GM23338 (cell line): ENCODE measurements at regions not wholly inside any gene's neighbourhood (a gene's known extent, or its start where the extent isn't known, plus 50 kb on each side); places are given as distances from the start of the nearest gene placed in this dataset.

Source experiments
- ATAC-seq: fragments of 200-7000 bp; cut with Tn5 transposase; 3 replicates; pipeline ENCODE4 v1.9.1; 2020
- DNase-seq: peaks from one replicate; pipeline ENCODE4 v3.0.0-alpha.2; 2015; ENCODE audit warnings: low spot score
- H2AFZ ChIP-seq: fragments of 200-600 bp; sonication (generic); 2 replicates; pipeline ENCODE4 v1.8.0; 2016; ENCODE audit warnings: antibody characterized with exemption, mild to moderate bottlenecking, moderate library complexity
- H3F3A ChIP-seq: fragments of 200-600 bp; sonication (generic); replicated peaks from 2 replicates; pipeline ENCODE4 v1.8.0; 2017; ENCODE audit warnings: antibody characterized with exemption, mixed run types, low read depth
- H3K27ac ChIP-seq: fragments of 200-600 bp; sonication (generic); 2 replicates; pipeline ENCODE4 v1.6.1; 2016; ENCODE audit warnings: low read depth
- H3K27me3 ChIP-seq: fragments of 200-600 bp; sonication (generic); 2 replicates; pipeline ENCODE4 v1.8.0; 2016; ENCODE audit warnings: mild to moderate bottlenecking, mixed run types, moderate library complexity; ENCODE audit not compliant: insufficient read depth
- H3K36me3 ChIP-seq: fragments of 200-600 bp; sonication (generic); 2 replicates; pipeline ENCODE4 v1.8.0; 2016; ENCODE audit warnings: mild to moderate bottlenecking; ENCODE audit not compliant: insufficient read depth
- H3K4me1 ChIP-seq: fragments of 200-600 bp; sonication (generic); 2 replicates; pipeline ENCODE4 v1.8.0; 2016; ENCODE audit warnings: mild to moderate bottlenecking, moderate library complexity; ENCODE audit not compliant: insufficient read depth
- H3K4me2 ChIP-seq: fragments of 200-600 bp; sonication (generic); 2 replicates; pipeline ENCODE4 v1.7.1; 2017; ENCODE audit warnings: mixed run types
- H3K4me3 ChIP-seq: fragments of 200-600 bp; sonication (generic); 2 replicates; pipeline ENCODE4 v1.6.1; 2016; ENCODE audit warnings: mixed run types
- H3K79me2 ChIP-seq: fragments of 200-600 bp; sonication (generic); replicated peaks from 2 replicates; pipeline ENCODE4 v1.8.0; 2017; ENCODE audit warnings: mild to moderate bottlenecking; ENCODE audit not compliant: insufficient read depth
- H3K9me2 ChIP-seq: fragments of 200-600 bp; sonication (generic); 2 replicates; pipeline ENCODE4 v1.8.0; 2017; ENCODE audit not compliant: insufficient read depth
- H4K20me1 ChIP-seq: fragments of 200-600 bp; sonication (generic); replicated peaks from 2 replicates; pipeline ENCODE4 v1.8.0; 2017; ENCODE audit warnings: mild to moderate bottlenecking; ENCODE audit not compliant: insufficient read depth
- H3K27ac Mint-ChIP-seq: 2 replicates; pipeline ENCODE4 v1.8.0; 2020; ENCODE audit warnings: inconsistent platforms, mild to moderate bottlenecking, moderate library complexity, mixed read lengths
- H3K27me3 Mint-ChIP-seq: 3 replicates; pipeline ENCODE4 v1.8.0; 2022; ENCODE audit warnings: low read depth, mild to moderate bottlenecking, moderate library complexity, mixed read lengths, inconsistent platforms; ENCODE audit not compliant: insufficient read depth, poor library complexity
- H3K36me3 Mint-ChIP-seq: 3 replicates; pipeline ENCODE4 v1.8.0; 2021; ENCODE audit warnings: low read depth, mild to moderate bottlenecking, inconsistent platforms, moderate library complexity, mixed read lengths
- H3K4me1 Mint-ChIP-seq: 3 replicates; pipeline ENCODE4 v1.8.0; 2020; ENCODE audit warnings: mild to moderate bottlenecking, inconsistent platforms, mixed read lengths
- H3K4me3 Mint-ChIP-seq: 3 replicates; pipeline ENCODE4 v1.8.0; 2021; ENCODE audit warnings: moderate library complexity, mild to moderate bottlenecking, inconsistent platforms, mixed read lengths
- H3K9me3 Mint-ChIP-seq: 3 replicates; pipeline ENCODE4 v1.8.0; 2020; ENCODE audit warnings: moderate library complexity, mild to moderate bottlenecking, inconsistent platforms, mixed read lengths
- ETS1 ChIP-seq: IDR thresholded peaks from 2 replicates; pipeline ENCODE4 v1.6.1; 2016; ENCODE audit warnings: antibody characterized with exemption
- EZH2 ChIP-seq: fragments of 200-600 bp; sonication (generic); IDR thresholded peaks from one replicate; pipeline ENCODE4 v1.8.0; 2017; ENCODE audit warnings: antibody characterized with exemption, mild to moderate bottlenecking, low read depth; ENCODE audit not compliant: unreplicated experiment
- JUNB ChIP-seq: IDR thresholded peaks from one replicate; pipeline ENCODE4 v1.6.1; 2016; ENCODE audit warnings: antibody characterized with exemption; ENCODE audit not compliant: unreplicated experiment
- POLR2AphosphoS5 ChIP-seq: IDR thresholded peaks from 2 replicates; pipeline ENCODE4 v1.6.1; 2016; ENCODE audit warnings: antibody characterized with exemption, low read depth
- REST ChIP-seq: IDR thresholded peaks from one replicate; pipeline ENCODE4 v1.6.1; 2018; ENCODE audit warnings: antibody characterized with exemption; ENCODE audit not compliant: unreplicated experiment
- ZNF331 ChIP-seq: fragments of 250-450 bp; sonication (Bioruptor Pico); IDR thresholded peaks from 2 replicates; pipeline ENCODE4 v1.5.0; 2020; ENCODE audit warnings: low read depth, mild to moderate bottlenecking, moderate library complexity
- ZNF462 ChIP-seq: fragments of 250-450 bp; sonication (Bioruptor Pico); IDR thresholded peaks from 2 replicates; pipeline ENCODE4 v1.5.0; 2020; ENCODE audit warnings: mild to moderate bottlenecking, moderate library complexity

GRCh38 chr6:11291582-11291981 is 59.1 kb upstream of the NEDD9 start:
- no peaks in the 10 kb centered on the region for H3K27me3 Mint-ChIP-seq
- Histone ChIP-seq H3F3A (no peaks in the 10 kb centered on the region), H3K9me2 (0 out of 2 replicates have a peak, but pooled peaks cover 12% of the 10 kb centered on the region), H3K4me1 (no peaks in the 10 kb centered on the region), H3K79me2 (no peaks in the 10 kb centered on the region), H2AFZ (no peak overlapping the region; the same call in 1 of the 2 replicates), H3K36me3 (no peaks in the 10 kb centered on the region), H3K27me3 (no peaks in the 10 kb centered on the region), H3K4me3 (no peak overlapping the region), H3K27ac (no peak overlapping the region), H3K4me2 (no peak overlapping the region), H4K20me1 (no peaks in the 10 kb centered on the region)
- 0 out of 3 replicates have a peak, but pooled peaks cover 3% of the 10 kb centered on the region for H3K9me3 Mint-ChIP-seq
- H3K4me1 Mint-ChIP-seq = no peaks in the 10 kb centered on the region
- DNase-seq (no peak), ATAC-seq (no peak)
- TF ChIP-seq ETS1 (no peak), JUNB (no peak)
- no peak overlapping the region for H3K27ac Mint-ChIP-seq
- no peak overlapping the region for H3K4me3 Mint-ChIP-seq
- no peaks in the 10 kb centered on the region for H3K36me3 Mint-ChIP-seq

GRCh38 chr6:11290027-11290426 is 57.6 kb upstream of the NEDD9 start:
- Mint-ChIP-seq H3K27me3 (no peaks in the 10 kb centered on the region), H3K4me3 (no peak overlapping the region), H3K4me1 (no peaks in the 10 kb centered on the region), H3K9me3 (0 out of 3 replicates have a peak, but pooled peaks cover 4% of the 10 kb centered on the region), H3K27ac (no peak overlapping the region), H3K36me3 (no peaks in the 10 kb centered on the region)
- H3F3A ChIP-seq = no peaks in the 10 kb centered on the region
- H4K20me1 ChIP-seq = no peaks in the 10 kb centered on the region
- H3K27ac ChIP-seq = no peak overlapping the region
- no peaks in the 10 kb centered on the region for H3K36me3 ChIP-seq
- no peaks in the 10 kb centered on the region for H3K4me1 ChIP-seq
- no peak overlapping the region for H3K4me3 ChIP-seq
- DNase-seq (no peak), ATAC-seq (no peak)
- H3K9me2 ChIP-seq = 0 out of 2 replicates have a peak, but pooled peaks cover 1% of the 10 kb centered on the region
- H3K4me2 ChIP-seq = no peak overlapping the region
- H3K27me3 ChIP-seq = no peaks in the 10 kb centered on the region
- H3K79me2 ChIP-seq = no peaks in the 10 kb centered on the region
- peak overlapping the region; percentile 32; the same call in 1 of the 2 replicates for H2AFZ ChIP-seq
- no peak for TF ChIP-seq ZNF331
- no peak for TF ChIP-seq POLR2AphosphoS5
- no peak for TF ChIP-seq REST
- no peak for TF ChIP-seq JUNB
- TF ChIP-seq ZNF462 (CRISPR knock-in tag) = no peak
- no peak for TF ChIP-seq EZH2
- TF ChIP-seq ETS1 = no peak
